ENCODE measurements at regions not wholly inside any gene's neighbourhood (a gene's known extent, or its start where the extent isn't known, plus 50 kb on each side); places are given as distances from the start of the nearest gene placed in this dataset.

DNA sequence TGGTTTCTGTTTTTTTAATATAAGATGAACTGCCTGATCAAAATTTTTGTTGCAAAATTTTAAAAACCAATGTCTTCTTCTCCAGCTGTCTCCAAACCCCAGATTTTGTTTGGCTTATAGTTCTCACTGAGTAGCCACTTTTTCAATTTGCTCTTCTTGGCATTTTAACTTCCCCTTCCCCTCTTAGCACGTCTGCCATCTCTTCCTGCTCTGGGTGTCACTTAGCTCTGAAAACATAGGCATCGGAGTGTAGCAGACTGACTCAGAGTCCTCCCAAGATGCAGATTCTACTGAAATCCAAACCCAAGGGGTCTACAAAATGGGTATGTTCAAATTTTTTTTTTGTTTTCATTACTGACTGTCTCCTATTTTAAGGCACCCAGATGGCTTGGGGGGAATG is 270.3 kb upstream of the KIRREL3 start:
- Histone ChIP-seq H3K27ac (no peak overlapping the region), H3K4me1 (no peaks in the 10 kb centered on the region), H3K9me3 (peaks cover 0 to 5% of the 10 kb centered on the region in 2 donors), H3K36me3 (no peaks in the 10 kb centered on the region), H3K4me3 (no peak overlapping the region), H3K27me3 (no peaks in the 10 kb centered on the region)
- DNase-seq: no peak
- ATAC-seq: no peak
- TF ChIP-seq, protein P1, sequence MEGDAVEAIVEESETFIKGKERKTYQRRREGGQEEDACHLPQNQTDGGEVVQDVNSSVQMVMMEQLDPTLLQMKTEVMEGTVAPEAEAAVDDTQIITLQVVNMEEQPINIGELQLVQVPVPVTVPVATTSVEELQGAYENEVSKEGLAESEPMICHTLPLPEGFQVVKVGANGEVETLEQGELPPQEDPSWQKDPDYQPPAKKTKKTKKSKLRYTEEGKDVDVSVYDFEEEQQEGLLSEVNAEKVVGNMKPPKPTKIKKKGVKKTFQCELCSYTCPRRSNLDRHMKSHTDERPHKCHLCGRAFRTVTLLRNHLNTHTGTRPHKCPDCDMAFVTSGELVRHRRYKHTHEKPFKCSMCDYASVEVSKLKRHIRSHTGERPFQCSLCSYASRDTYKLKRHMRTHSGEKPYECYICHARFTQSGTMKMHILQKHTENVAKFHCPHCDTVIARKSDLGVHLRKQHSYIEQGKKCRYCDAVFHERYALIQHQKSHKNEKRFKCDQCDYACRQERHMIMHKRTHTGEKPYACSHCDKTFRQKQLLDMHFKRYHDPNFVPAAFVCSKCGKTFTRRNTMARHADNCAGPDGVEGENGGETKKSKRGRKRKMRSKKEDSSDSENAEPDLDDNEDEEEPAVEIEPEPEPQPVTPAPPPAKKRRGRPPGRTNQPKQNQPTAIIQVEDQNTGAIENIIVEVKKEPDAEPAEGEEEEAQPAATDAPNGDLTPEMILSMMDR (IDR thresholded peaks at IDR 0.05): no peak
- intact Hi-C loops (cut with DNase I): no loop called here

DNA sequence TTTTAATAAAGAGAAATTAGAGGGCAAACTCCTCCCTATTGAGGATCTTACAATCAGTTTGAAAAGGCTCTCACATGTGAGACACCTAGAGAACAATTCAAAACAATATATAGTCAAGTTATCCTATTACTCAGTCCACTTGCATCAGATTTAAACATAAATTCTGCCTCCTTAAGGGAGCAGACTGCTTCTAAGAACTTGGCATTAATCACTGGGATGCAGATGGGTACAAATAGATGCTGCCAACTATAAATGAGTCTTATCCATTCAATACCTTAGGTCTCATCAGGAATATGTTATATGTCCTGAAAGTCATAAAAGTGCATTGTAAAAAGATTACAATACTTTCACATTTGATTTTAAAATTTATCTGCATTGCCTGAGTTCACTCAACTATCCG is 269.3 kb upstream of the KIRREL3 start:
- TF ChIP-seq, protein P1 (IDR thresholded peaks at IDR 0.05): no peak
- DNase-seq (no peak), ATAC-seq (no peak)
- Histone ChIP-seq H3K36me3 (no peaks in the 10 kb centered on the region), H3K4me1 (no peaks in the 10 kb centered on the region), H3K27ac (no peak overlapping the region), H3K27me3 (no peaks in the 10 kb centered on the region), H3K4me3 (no peak overlapping the region), H3K9me3 (peaks cover 0 to 5% of the 10 kb centered on the region in 2 donors)
- intact Hi-C loops (cut with DNase I): no loop called here

DNA sequence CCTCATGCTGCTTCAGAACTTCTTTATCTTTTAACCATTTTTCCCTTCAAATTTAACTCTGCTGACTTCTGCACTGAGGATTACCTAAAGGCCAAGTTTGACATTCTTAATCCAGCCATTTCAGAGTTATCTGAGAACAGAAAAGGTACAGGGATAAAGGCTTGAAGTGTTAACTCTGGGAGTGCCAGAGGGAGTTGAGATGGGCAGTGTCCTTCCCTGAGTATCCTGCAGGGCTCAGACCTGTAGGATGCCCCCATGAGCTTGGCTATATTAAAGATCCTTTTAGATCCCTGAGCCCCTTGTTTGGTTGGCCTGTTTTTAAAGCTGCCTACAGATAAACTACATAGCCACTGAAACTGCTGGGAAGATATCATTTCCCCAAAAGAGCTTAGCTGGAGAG is 268.4 kb upstream of the KIRREL3 start:
- Histone ChIP-seq H3K27me3 (no peaks in the 10 kb centered on the region), H3K9me3 (peaks cover 0 to 5% of the 10 kb centered on the region in 2 donors), H3K27ac (no peak overlapping the region), H3K4me3 (no peak overlapping the region), H3K4me1 (no peaks in the 10 kb centered on the region), H3K36me3 (no peaks in the 10 kb centered on the region)
- TF ChIP-seq, protein P1 (IDR thresholded peaks at IDR 0.05): no peak
- ATAC-seq: no peak
- no peak for DNase-seq
- intact Hi-C loops (cut with DNase I): no loop called here

DNA sequence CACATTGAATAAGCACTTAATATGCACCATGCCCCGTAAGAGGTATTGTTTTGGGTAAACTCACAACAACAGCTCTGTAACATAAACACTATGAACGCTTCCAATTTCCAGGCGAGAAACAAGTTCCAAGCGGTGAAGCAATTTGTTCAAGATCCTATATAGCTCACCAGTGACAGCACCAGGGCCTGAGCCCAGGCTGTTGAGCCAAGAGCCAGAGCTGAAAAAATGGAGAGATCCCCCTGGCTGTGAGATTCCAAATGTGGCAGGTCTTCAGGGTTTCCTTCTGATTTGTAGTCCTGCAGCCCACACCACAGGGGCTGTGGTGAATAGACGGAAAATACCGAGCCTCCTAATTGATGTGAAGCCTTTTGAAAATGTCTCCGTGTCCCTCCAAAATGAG is 268.0 kb upstream of the KIRREL3 start:
- H3K27ac ChIP-seq: no peak overlapping the region
- DNase-seq (no peak), ATAC-seq (no peak)
- TF ChIP-seq, protein P1 (IDR thresholded peaks at IDR 0.05): no peak
- peaks cover 0 to 5% of the 10 kb centered on the region in 2 donors for H3K9me3 ChIP-seq
- H3K27me3 ChIP-seq: no peaks in the 10 kb centered on the region
- intact Hi-C loops (cut with DNase I): no loop called here
- H3K36me3 ChIP-seq: no peaks in the 10 kb centered on the region
- no peaks in the 10 kb centered on the region for H3K4me1 ChIP-seq
- H3K4me3 ChIP-seq: no peak overlapping the region

DNA sequence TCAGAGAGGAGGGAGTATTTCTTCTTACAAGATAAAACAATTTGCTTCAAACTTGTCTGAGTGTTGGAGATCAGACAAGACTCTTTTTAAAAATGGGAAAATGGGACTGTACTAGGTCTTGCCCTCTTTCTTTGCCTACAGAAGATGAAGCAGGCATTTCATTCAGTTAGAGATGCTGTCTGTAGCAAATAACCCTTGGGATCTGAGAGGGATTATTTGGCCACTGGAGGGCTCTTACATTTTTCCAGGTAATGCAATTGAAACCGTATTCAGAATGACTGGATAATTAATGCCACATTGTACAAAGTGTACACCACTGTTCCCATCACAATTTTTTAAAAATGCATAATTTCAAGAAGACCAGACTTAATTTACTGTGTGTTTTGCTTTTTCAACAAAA is 258.5 kb upstream of the KIRREL3 start:
- TF ChIP-seq, protein P1 (IDR thresholded peaks at IDR 0.05): no peak
- ATAC-seq (no peak), DNase-seq (no peak)
- Histone ChIP-seq H3K4me1 (no peaks in the 10 kb centered on the region), H3K27ac (no peak overlapping the region), H3K36me3 (no peaks in the 10 kb centered on the region), H3K27me3 (no peaks in the 10 kb centered on the region), H3K9me3 (no peaks in the 10 kb centered on the region), H3K4me3 (no peak overlapping the region)
- intact Hi-C loops (cut with DNase I): no loop called here
